Adrenal gland (tissue), 5 donors: ENCODE measurements at regions not wholly inside any gene's neighbourhood (a gene's known extent, or its start where the extent isn't known, plus 50 kb on each side); places are given as distances from the start of the nearest gene placed in this dataset.
"Not testable (repeated sequence)": the region's sequence is repeated elsewhere in the genome, so short reads cannot be mapped to it uniquely, and the experiment has no call there.

Experiments
- POLR2A ChIP-seq, 2 donors: fragments of 450-650 bp; IDR thresholded peaks; one replicate each; pipeline ENCODE4 v1.6.1; 2017; ENCODE audit warnings: antibody characterized with exemption in 2 of 2, mild to moderate bottlenecking in 2 of 2, moderate library complexity in 1 of 2
- TF ChIP-seq, protein P1 (sequence below), 6 experiments: fragments of 450-650 bp in 4 of 6; fragments of 200-600 bp in 2 of 6; sonication (generic) in 1 of 6; IDR thresholded peaks; 1 replicate in 5 of 6; 2 replicates in 1 of 6; pipeline versions ENCODE4 v1.5.1 to v1.8.0; 2016 to 2021; ENCODE audit warnings: antibody characterized with exemption in 6 of 6, mild to moderate bottlenecking in 2 of 6, moderate library complexity in 1 of 6
- donor health status: DM: no; HTN: no; CAD: no.

DNA sequence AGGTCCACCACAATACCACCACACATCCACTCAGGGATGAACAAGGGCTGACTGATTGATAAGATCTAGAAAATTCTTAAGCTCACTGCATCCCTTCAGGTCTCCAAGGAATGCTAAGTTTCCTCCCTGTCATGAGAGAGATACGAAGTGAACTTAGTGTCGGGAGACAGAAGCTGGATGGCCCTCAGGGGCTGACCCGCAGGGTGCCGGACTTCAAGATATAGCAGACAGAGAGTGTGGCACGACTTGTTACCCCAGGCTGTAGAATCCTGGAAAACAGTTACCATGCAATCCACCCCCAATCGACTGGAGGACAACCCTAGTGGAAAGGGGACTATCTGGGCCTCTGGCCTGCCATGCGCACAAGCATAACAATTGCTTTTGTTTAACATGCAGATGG, 1217.5 kb upstream of the ATXN8OS start:
- TF ChIP-seq, protein P1, sequence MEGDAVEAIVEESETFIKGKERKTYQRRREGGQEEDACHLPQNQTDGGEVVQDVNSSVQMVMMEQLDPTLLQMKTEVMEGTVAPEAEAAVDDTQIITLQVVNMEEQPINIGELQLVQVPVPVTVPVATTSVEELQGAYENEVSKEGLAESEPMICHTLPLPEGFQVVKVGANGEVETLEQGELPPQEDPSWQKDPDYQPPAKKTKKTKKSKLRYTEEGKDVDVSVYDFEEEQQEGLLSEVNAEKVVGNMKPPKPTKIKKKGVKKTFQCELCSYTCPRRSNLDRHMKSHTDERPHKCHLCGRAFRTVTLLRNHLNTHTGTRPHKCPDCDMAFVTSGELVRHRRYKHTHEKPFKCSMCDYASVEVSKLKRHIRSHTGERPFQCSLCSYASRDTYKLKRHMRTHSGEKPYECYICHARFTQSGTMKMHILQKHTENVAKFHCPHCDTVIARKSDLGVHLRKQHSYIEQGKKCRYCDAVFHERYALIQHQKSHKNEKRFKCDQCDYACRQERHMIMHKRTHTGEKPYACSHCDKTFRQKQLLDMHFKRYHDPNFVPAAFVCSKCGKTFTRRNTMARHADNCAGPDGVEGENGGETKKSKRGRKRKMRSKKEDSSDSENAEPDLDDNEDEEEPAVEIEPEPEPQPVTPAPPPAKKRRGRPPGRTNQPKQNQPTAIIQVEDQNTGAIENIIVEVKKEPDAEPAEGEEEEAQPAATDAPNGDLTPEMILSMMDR (IDR thresholded peaks at IDR 0.05): not testable (repeated sequence)
- TF ChIP-seq POLR2A (IDR thresholded peaks at IDR 0.05): not testable (repeated sequence)
